GM23248 (cell line): ENCODE measurements at regions not wholly inside any gene's neighbourhood (a gene's known extent, or its start where the extent isn't known, plus 50 kb on each side); places are given as distances from the start of the nearest gene placed in this dataset.

Experiments
- EZH2 ChIP-seq: fragments of 200-600 bp; sonication (generic); IDR thresholded peaks from 2 replicates; pipeline ENCODE4 v1.6.1; 2018; ENCODE audit warnings: antibody characterized with exemption, mild to moderate bottlenecking; ENCODE audit not compliant: insufficient read depth, poor library complexity, severe bottlenecking
- EZH2phosphoT487 ChIP-seq: fragments of 200-600 bp; sonication (generic); IDR thresholded peaks from 2 replicates; pipeline ENCODE4 v1.6.1; 2018; ENCODE audit warnings: antibody characterized with exemption, moderate library complexity, mild to moderate bottlenecking, low read depth; ENCODE audit not compliant: insufficient read depth

DNA sequence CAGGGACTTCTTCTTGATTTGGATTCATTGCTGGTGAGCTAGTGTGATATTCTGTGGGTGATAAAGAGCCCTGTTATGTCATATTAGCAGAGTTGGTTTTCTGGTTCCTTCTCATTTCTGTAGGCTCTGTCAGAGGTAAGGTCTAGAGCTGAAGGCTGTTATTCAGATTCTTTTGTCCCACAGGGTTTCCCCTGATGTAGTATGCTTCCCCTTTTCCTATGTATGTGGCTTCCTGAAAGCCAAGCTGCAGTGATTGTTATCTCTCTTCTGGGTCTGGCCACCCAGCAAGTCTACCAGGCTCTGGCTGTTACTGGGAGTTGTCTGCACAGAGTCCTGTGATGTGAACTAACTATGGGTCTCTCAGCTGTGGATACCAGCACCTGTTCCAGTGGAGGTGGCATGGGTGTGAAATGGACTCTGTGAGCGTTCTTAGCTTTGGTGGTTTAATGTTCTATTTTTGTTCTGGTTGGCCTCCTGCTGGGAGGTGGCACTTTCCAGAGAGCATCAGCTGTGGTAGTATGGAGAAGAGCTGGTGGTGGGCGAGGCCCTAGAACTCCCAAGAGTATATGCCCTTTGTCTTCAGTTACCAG is 373.7 kb downstream of the AR start:
- TF ChIP-seq EZH2phosphoT487, result no peak
- no peak for TF ChIP-seq EZH2
